ENCODE measurements at regions not wholly inside any gene's neighbourhood (a gene's known extent, or its start where the extent isn't known, plus 50 kb on each side); places are given as distances from the start of the nearest gene placed in this dataset.

DNA sequence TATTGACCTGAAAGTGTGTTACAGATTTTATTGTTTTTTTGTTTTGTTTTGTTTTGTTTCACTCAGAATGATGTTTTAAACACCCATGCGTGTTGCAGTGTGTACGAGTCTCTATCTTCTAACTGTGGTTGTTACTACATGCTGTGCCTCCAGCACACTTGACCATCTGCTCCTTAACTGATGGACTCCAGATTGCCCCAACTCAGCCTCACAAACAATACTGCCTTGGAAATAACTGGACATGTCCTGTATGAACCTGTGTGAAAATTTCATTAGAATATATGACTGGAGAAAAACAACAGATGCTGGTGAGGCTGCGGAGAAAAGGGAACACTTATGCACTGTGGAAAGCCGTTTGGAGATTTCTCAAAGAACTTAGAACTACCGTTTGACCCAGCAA lies 68.7 kb upstream of the HAND1 start:
- TF ChIP-seq POLR2A (IDR thresholded peaks at IDR 0.05), result no peak
- TF ChIP-seq, protein P1, sequence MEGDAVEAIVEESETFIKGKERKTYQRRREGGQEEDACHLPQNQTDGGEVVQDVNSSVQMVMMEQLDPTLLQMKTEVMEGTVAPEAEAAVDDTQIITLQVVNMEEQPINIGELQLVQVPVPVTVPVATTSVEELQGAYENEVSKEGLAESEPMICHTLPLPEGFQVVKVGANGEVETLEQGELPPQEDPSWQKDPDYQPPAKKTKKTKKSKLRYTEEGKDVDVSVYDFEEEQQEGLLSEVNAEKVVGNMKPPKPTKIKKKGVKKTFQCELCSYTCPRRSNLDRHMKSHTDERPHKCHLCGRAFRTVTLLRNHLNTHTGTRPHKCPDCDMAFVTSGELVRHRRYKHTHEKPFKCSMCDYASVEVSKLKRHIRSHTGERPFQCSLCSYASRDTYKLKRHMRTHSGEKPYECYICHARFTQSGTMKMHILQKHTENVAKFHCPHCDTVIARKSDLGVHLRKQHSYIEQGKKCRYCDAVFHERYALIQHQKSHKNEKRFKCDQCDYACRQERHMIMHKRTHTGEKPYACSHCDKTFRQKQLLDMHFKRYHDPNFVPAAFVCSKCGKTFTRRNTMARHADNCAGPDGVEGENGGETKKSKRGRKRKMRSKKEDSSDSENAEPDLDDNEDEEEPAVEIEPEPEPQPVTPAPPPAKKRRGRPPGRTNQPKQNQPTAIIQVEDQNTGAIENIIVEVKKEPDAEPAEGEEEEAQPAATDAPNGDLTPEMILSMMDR (IDR thresholded peaks at IDR 0.05), result no peak

Measured in esophagus squamous epithelium (tissue), 4 donors.